HG03575 (cell line): ENCODE measurements at regions not wholly inside any gene's neighbourhood (a gene's known extent, or its start where the extent isn't known, plus 50 kb on each side); places are given as distances from the start of the nearest gene placed in this dataset.
"Not testable (repeated sequence)": the region's sequence is repeated elsewhere in the genome, so short reads cannot be mapped to it uniquely, and the experiment has no call there.

Experiments
- ATAC-seq: cut with Tn5 transposase; IDR thresholded peaks from one replicate; pipeline ENCODE4 v1.9.1; 2021; ENCODE audit not compliant: unreplicated experiment, insufficient number of reproducible peaks, low FRiP score; ENCODE audit errors: extremely low read depth

DNA sequence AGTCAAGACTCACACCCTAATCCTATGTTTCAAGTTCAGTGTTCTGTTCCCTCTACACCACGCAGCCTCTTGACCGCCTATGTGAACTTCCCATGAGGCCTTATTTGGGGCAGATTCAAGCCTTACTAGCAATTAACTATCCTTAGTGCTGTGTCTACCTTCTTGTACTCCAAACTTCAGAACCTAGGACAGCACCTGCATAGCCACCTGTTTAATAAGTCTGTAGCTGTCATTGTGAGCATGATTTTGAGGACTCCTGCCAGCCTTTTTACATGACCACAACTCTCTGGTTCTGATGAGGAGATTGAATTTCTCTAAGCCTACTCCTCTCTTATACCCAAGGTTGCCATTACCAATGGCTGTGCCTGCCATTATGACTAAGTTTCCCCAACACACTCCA lies 50.8 kb upstream of the PCSK1 start:
- no peak for ATAC-seq

DNA sequence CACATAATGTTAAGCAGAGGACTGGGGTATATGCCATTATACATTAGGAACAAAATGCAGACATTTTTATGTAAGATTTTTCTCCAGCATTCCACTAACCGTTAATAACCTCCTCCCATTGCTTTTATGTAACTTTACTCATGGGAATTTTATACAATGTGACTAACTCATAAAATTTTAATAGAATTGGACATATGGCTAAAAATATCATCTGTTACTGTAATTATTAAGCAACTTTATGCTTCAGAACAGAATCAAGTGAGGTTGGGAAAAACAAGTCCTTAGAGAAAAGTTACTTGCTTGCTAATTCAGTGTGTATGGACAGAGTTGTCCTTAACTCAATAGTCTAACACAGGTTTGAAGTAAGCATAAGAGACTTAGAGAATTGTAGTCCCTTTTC lies 54.8 kb upstream of the PCSK1 start:
- no peak for ATAC-seq

DNA sequence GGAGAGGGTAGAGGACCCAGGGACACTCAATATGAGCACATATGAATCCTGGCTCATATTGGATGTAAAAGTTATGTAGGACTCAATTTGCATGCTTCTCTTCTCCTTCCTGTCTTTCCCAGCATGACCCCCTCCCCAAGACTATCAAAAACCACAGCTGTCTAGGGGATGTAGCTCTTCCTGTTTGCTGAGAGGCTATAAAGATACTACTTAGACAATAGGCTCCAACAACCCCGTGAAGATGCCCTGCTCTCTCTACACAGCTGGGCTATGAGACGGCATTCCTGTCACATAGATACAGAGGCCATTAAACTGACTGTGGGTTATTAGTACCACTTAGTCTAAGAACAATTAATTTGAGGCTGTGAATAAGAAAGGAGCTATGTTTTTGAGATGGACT lies 56.5 kb upstream of the PCSK1 start:
- no peak for ATAC-seq

- no peak for ATAC-seq
These were observed 59.5 kb upstream of the PCSK1 start for GRCh38 chr5:96492459-96493047.

DNA sequence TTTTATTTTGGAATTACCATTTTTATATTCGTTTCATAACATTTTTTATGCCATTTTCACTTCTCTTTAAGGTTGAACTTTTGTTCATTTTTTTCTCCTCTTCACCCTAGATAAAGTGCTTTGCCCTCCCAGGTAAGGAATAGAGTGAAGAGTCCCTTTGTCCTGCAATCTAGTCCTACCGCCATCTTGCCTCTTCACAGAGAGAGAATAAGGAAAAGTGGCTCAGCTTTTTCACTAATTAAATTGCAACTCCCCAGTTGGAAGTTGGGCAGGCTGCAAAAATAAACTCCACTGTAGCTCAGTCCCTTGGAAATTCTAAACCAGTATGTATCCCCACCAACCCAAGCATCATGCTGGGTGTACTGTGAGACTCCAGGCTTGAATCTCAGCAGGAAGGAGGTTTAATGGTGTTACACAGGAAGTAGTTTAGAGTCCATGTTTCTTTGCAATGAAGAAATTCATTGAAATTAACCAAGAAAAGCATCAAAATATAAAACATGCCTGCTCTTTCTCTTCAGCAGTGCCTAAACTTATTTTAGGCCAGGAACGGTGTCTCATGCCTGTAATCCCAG lies 60.3 kb upstream of the PCSK1 start:
- no peak for ATAC-seq

GRCh38 chr5:96495412-96495811 lies 62.4 kb upstream of the PCSK1 start:
- ATAC-seq: not testable (repeated sequence)

GRCh38 chr5:96497027-96497426 lies 64.0 kb upstream of the PCSK1 start:
- not testable (repeated sequence) for ATAC-seq

DNA sequence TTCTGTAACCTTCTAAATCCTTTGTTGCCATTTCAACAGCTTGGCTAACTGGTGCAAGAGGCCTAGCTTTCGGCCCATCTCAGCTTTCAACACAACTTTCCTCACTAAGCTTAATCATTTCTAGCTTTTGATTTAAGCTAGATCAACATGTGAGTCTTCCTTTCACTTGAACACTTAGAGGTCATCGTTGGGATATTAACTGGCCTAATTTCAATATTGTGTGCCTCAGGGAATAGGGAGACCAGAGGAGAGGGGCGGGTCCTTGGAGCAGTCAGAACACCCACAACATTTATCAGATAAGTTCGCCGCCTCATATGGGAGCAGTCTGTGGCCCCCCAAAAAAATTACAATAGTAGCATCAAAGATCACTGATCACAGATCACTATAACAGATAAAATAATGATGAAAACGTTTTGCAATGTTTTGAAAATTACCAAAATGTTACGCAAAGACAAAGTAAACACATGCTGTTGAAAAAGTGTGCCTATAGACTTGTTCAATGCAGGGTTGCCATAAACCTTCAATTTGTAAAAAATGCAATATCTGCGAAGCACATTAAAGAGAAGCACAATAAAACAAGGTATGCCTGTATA lies 66.8 kb upstream of the PCSK1 start:
- no peak for ATAC-seq

GRCh38 chr5:96501991-96502646 lies 69.1 kb upstream of the PCSK1 start:
- no peak for ATAC-seq

DNA sequence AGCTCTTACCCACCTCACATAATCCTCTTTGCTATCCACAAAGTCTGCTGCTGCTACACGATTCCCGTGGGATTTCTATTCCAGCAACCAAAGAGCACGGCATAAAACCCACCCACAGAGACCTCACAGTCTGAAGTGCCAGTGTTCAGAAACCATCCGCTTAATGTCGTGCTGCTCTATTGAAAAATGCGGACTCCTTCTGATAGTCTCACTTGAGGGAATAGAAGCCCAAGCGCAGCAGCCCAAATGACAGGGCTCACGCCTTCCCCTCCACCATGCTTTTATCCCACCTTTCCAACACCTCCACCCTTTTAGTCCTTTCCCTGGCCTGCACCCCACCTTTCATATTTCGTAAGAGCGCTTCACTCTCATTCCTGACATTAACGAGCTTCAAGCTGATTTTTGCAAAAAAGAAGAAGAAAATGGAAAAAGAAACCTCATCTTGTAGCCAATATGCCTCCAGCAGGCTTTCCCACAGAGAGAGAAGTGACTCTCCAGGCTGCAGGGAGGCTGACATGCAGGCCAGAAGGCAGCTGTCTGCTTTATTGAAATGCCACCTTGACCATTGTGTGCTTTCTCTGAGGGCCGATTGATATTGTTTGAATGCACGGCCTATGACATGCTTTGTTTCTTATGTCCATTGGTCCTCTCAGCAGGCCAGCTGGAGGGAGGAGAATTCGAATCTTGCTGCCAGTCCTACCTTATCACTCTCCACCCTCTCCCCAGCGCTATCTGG lies 70.6 kb upstream of the PCSK1 start:
- no peak for ATAC-seq

GRCh38 chr5:96506376-96506775 lies 73.3 kb upstream of the PCSK1 start:
- ATAC-seq: no peak

DNA sequence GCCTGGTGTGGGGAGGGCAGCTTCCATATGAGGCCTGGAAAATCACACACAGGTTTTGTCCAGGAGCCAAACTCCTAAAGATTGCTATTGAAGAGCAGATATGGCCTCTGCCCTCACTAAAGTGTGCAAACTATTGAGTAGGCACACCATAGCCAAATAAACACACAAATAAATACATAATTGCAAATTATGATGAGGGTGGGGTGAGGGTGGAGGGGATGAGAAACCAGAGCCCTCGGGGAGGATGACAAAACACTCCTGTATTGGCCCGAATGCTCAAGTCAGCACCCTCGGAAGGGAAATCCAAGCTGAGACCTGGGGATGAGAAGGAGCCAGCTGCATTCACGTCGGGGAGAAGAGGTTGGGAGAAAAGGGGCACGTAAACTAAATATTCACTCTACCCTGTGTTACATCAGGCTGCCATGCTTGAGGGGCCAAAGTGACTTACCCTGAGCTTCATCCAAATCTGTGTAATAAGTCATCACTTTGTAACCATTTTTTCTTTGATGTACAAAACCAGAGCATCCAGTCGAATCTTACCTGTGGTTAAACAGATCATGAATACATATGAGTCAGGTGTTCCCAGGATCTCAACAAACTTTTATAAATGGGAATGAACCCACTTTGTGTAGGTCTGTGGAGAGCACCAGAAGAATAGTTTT lies 73.9 kb upstream of the PCSK1 start:
- ATAC-seq: no peak

- no peak for ATAC-seq
These were observed 76.3 kb upstream of the PCSK1 start for GRCh38 chr5:96509316-96509715.

- no peak for ATAC-seq
These were observed 76.8 kb upstream of the PCSK1 start for GRCh38 chr5:96509721-96510350.

DNA sequence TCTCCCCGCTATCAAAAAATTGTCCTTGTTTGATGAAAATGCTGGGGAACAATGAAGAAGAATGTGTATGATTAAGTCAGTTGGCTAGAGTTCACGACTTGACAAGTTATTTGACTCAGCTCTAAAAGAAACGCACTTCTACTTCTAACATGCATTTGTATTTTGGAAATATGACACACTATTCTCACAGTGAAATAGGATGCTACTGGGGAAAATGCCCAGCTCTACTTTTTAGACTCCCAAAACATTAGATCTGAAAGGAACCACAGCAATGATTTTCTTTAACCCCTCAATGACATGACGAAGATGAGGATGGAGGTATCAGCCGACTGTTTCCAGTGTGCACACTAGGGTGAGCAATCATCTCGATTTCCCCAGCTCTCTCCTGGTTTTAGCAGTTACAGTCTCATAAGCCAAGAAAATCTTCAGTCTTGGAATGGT lies 83.6 kb upstream of the PCSK1 start:
- no peak for ATAC-seq

DNA sequence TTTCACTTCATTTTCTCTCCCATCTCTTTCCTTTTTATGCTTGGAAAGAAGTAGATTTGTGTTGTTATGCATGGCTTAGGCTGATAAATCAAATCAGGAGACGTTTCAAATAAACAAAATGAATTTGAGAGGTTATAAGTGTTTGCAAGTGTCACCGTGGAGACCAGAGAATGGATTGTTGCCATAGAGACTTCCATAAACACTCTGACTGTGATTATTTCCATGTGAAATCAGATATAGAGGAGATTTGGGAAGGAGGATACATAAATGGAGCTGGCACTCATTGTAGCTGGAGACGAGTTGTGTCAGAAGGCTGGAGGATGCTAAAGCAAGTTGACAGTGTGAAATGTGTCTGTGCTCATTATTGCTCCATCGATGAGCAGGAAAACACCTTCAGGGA lies 84.2 kb upstream of the PCSK1 start:
- no peak for ATAC-seq

- no peak for ATAC-seq
These were observed 87.3 kb upstream of the PCSK1 start for GRCh38 chr5:96520345-96520744.

DNA sequence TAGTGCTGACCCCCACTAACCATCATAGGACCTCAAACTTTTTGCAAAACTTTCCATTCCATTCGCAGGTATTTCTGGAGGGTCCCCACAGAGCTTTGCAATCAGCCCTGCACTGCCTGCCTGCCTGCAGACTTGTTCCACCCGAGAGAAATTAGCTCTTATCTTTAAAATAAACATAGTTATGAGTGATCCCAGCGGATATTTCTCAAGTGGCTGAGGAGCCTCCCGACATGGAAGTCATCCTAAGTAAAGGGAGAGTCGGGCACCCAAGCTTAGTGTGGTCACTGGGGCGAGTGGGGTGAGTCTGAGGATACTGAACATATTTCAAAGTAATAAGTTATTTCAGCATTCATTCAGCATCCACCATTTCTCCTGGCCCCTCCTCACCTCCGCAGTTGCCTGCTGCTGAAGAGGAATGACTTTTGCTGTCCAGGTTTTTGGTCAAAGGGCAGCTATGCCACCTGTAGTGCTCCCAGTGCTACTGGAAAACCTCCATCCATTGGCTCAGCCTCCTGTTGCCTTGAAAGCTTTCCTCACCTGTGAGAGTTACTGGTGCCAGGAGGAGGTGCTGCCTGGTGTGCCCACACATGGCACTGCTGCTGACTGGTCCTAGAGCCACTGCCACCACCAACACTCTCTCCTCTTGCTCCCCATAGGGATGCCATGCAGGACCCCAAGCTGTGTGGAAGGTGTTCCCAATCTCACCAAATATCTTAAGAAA lies 89.7 kb upstream of the PCSK1 start:
- no peak for ATAC-seq
